Stimulated activated CD4-positive, alpha-beta T cell treated with anti-CD3 and anti-CD28 coated beads, Interleukin-1b, Interleukin-23, amount 100 ng/mL, for 48 hours (primary cell): ENCODE measurements at regions not wholly inside any gene's neighbourhood (a gene's known extent, or its start where the extent isn't known, plus 50 kb on each side); places are given as distances from the start of the nearest gene placed in this dataset.

Source experiments
- DNase-seq: peaks from one replicate; pipeline ENCODE4 v3.0.0-alpha.2; 2020

DNA sequence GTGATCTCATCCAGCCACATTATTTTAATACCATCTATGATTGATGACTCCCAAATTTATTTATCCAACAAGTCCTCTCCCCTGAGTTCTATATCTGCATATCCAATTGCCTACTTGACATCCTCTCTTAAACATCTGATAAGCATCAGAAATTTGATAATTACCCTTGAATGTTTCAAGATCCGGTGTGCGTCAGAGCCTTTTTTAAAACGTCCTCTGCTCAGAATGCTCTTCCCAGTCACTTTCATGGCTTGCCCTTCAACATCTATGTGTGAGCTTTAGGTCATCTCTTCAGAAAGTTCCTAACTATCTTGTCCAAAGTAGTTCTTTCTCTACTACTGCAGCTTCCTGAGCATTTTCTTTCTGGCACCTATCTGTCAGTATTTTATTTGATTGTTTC lies 364.3 kb downstream of the PLPP3 start:
- DNase-seq = no peak

DNA sequence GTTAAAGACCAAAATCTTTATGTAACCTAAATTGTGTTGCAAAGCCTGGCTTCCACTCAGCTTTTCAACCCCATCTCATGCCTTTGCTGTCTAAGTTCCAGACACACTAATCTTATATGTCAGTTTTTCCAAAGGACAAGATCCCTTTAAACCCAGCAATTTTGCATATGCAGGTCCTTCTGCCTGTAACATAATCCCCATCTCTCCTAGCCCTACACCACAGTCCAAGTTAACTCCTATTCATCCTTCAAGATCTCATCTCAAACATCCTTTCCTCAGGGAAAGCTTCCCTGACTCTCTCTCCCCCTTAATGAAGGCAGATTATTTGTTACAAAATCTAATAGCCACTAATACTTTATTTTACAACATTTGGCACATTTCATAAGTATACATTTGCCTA lies 366.3 kb downstream of the PLPP3 start:
- no peak for DNase-seq

DNA sequence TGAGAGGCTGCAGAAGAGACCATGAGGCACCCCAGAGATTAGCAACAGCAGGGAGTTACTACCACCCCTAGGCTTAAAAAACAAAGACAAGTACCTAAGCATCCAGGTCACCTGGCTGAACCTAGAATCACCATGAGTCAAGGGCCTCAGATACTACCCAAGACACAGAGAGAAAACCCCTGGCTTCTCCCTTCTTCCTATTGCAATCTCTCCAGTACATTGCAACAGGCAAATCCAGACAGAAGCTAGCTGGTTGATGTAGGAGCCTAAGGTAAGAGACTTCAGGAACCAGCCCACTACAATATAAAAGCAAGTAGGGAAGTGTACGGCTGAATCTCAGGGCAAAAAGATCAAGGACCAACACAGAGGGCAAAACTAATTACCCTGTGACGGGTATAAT lies 367.2 kb downstream of the PLPP3 start:
- DNase-seq = no peak

- no peak for DNase-seq
Observed at GRCh38 chr1:56206391-56206790, 373.0 kb downstream of the PLPP3 start.

DNA sequence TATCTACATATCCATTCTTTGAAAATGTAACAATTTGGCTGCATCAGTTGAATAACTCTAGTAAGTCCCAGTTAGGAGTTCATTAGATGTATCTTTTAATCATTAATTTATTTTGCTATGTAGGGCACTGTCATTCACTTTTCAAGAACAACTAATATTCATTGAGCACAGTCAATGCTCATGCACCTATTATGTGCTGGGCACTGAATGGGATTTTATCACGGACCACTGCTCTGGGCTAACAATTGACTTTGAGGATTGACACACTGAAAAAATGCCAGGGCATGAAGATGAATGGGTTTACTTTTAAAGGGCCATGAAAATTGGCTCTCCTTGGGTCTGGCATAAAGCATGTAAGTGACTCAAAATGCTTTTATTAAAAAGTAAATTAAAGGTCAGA lies 375.2 kb downstream of the PLPP3 start:
- DNase-seq = no peak

DNA sequence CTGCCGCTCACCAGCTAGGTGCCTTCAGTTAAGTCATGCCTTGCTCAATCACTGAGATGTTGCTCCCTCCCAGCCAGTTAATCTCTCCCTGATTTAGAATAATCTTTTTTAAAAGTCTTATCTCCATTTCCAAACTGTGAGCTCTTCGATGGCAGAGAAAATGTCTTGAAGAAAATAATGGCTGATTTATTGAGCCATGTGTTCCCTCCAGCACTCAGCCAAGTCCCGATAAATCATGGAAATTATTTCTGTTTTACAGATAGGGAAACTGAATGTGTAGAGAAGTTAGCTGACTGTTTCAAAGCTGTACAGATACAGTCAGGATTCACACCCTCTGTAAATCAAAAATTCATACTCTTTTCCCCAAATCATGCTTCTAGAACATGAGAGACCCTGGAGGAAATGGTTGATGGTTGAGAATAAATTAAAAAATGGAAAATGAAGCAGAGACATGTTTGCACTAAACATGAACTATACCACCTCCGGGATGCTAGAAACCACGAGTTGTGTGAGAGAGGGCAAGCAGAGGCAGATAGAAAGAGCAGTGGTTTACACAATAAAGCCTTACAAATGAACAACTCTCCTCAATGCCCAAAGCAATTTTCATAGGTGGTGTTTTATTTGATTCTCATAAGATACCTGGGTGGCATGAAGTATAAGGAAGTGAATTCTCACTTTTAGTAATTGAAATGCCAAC lies 376.4 kb downstream of the PLPP3 start:
- no peak for DNase-seq

DNA sequence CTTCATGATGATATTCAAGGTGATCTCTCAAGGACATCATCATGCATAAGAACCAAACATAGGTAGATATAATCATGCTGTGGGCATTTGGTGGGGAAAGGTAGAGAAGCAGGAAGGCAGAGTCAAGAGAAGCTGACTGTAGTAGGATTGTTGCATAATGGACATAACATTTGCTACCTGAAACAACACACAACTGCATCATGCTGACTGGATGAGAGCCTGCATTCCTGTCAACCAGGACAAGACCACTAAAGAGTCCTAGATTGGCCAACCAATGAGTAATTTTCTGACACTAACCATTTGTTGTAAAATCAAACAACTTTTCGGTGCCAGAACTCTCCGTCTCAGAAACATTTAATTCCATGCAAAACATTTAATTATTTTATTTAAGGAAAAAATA lies 377.2 kb downstream of the PLPP3 start:
- DNase-seq = no peak

- DNase-seq = no peak
Observed at GRCh38 chr1:56200896-56201295, 378.5 kb downstream of the PLPP3 start.

DNA sequence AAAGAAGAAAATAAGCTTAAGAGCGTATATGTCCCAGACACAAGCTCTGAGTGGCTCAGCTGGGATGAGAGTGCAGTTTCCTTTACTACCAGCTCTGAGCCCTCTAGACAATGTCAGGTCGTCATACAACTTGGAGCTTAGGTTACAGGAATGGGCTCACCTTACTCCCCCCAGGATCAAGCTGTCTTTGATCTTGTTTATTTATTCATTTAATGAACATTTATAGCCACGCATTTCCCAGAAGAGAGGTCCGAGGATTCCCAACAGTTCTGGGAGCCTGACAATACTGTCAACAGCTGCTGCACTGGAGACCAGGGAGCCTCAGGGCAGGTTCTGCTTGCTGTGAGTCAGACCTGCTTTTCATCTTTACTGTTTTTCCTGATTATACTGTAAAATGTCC lies 378.9 kb downstream of the PLPP3 start:
- no peak for DNase-seq

GRCh38 chr1:56199956-56200355 lies 379.4 kb downstream of the PLPP3 start:
- no peak for DNase-seq

- DNase-seq = no peak
Observed at GRCh38 chr1:56199061-56199460, 380.3 kb downstream of the PLPP3 start.

- no peak for DNase-seq
Observed at GRCh38 chr1:56197946-56198345, 381.4 kb downstream of the PLPP3 start.

DNA sequence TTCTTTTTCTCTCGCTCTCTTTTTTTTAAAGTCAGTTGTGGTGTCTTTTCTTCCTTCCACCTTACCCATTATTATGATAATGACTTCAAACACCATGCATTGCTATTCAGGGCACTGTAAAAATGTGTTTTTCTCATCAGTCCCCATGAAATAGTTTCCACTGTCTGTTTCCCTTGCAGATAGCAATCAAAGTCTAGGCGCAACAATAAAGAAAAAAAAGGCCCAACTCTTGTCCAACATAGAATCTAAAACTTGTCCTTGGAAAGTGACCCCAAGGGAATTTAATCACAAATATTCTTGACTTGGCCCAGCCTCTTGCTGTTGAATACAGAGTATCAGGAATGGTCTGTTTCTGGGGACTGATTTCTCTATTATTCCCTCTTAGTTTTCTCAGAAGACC lies 382.5 kb downstream of the PLPP3 start:
- DNase-seq = no peak

DNA sequence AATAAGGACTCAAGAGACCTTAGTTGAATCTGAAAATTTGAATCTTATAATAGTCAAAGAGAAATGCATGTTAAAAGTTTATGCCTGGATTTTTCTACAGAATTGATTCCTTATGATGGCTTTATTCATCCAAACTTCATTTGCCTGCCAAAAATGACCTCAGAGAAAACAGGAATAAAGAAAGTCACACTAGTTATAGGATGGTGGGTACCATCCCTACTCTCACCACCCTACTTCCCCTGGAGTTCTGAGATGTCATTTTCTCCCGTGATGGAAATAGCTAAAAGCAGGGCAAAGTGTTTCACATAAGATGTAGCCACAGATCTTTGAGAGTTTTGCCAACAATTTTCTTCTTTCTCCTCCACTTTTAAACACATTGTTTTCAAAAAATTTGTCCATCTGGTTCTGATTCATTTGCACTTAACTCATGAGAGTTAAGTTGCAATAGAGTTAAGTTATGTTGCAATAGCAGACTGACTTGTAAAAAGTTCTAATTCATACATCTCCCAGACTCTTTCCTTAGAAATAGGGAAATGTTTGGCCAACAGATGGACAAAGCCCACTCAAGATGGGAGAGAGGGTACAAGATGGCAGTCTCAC lies 384.6 kb downstream of the PLPP3 start:
- DNase-seq = no peak

GRCh38 chr1:56193656-56194055 lies 385.7 kb downstream of the PLPP3 start:
- DNase-seq = no peak

GRCh38 chr1:56191369-56191768 lies 388.0 kb downstream of the PLPP3 start:
- no peak for DNase-seq

GRCh38 chr1:56190806-56191365 lies 388.5 kb downstream of the PLPP3 start:
- no peak for DNase-seq

DNA sequence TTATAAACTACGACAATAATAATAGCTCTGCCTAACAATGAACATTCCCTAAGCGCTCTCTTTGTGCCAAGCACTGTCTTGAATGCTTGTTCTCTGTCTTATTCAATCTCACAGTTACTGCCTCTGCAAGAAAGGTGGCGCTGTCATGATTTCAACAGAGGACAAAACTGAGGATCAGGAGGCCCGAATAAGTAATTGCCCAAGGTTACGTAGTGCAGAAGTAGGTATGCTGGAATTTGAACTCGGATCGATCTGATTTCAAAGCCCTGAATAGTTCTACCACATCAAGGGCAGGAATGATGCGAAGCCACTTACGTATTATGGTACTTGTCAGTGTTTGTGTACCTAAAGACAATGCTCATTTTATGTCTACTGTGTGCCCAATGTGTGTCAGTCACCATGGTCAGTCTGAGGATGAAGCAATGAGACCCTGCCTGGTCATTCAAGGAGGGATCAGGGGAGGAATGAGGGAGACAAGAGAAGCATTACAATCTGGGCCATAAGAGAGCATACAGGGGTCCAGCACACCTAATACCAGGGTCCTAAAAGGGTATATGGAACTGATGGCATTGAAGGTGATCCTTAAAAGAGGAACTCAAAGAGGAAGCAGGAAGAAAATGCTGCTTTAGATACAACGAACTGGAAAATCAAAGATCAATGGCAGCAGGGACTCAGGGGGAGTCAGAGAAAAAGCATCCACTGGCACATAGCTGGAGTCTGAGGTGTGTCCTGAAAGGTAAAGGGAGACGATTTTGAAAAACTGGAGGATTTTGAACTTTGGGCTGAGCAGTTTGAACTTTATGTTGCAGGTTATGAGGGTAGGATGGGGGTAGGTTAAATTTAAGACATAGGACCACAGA lies 389.2 kb downstream of the PLPP3 start:
- no peak for DNase-seq

DNA sequence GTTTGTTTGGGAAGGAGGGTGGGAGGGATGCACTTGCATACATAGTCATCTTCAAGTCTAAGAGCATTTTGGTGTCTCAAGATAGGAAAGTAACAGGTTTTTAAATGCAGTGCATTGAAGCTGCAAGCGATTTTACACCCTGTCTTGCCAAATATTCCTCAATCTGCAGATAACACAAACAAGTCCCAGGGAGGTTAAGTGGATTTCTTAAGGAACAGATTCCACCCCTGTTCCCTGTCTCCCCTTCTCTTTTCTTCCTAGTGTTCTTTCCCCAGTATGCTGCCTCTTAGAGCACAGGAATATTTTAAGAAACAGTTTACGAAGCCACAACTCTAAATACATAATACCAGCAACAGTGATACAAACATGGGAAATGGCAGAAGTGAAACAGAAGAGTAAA lies 389.9 kb downstream of the PLPP3 start:
- no peak for DNase-seq

GRCh38 chr1:56188855-56189254 lies 390.5 kb downstream of the PLPP3 start:
- DNase-seq = no peak

DNA sequence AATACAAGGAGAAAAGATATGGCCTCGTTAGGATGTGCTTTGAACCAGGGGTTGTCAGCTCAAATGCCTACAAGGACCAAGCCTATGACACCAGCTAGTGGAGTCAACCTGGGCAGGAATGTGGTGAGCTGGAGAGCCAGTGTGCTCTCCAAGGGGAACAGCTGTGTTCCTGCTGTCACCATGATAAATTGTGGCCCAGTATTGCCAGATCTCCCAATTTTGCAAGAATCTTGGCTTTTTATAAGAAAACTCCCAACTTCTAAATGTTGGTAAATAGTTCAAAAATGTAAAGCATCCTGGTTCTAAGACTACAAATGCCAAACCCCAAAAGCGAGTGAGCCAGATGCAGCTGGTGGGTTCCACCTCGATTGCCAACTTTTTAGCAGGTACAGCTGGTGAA lies 391.1 kb downstream of the PLPP3 start:
- DNase-seq = no peak

DNA sequence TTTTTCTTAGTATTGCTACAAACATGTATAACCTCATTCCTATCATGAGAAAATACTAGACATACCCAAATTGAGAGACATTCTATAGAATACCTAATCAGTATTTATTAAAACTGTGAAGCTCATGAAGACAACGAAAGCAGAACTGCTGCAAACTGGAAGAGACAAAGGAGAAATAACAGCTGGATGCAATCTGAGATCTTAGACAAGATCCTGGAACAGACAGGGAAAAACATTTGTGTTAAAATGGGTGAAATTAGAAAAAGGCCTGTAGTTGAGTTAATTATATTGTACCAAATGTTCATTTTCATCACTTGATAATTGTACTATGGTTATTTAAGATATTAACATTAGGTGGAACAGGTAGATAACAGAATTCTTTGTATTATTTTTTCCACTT lies 392.0 kb downstream of the PLPP3 start:
- DNase-seq = no peak

- no peak for DNase-seq
Observed at GRCh38 chr1:56185493-56185892, 393.9 kb downstream of the PLPP3 start.

DNA sequence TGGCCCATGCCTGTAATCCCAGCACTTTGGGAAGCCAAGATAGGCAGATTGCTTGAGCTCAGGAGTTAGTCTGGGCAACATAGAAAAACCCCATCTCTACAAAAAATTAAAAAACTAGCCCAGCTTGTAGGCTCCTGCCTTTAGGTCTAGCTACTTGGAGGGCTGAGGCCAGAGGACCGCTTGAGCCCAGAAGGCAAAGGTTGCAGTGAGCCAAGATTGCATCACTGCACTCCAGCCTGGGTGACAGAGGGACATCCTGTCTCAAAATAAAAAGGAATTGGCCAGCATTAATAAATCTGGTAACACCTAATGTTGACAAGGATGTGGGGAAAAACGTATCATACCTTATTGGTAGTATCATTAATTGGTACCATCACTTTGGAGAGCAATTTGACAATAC lies 396.2 kb downstream of the PLPP3 start:
- no peak for DNase-seq
